ENCODE measurements at regions not wholly inside any gene's neighbourhood (a gene's known extent, or its start where the extent isn't known, plus 50 kb on each side); places are given as distances from the start of the nearest gene placed in this dataset.
A peak's percentile ranks its signal among the peaks of the same experiment; 100 is the strongest.

GRCh38 chr1:60987904-60988303 lies 94.5 kb upstream of the NFIA start:
- no peak overlapping the region for H3K4me3 ChIP-seq (ENCODE audit: low read depth, low read length)
- DNase-seq (ENCODE audit: low read depth) = no peak
- TF ChIP-seq, protein P1, sequence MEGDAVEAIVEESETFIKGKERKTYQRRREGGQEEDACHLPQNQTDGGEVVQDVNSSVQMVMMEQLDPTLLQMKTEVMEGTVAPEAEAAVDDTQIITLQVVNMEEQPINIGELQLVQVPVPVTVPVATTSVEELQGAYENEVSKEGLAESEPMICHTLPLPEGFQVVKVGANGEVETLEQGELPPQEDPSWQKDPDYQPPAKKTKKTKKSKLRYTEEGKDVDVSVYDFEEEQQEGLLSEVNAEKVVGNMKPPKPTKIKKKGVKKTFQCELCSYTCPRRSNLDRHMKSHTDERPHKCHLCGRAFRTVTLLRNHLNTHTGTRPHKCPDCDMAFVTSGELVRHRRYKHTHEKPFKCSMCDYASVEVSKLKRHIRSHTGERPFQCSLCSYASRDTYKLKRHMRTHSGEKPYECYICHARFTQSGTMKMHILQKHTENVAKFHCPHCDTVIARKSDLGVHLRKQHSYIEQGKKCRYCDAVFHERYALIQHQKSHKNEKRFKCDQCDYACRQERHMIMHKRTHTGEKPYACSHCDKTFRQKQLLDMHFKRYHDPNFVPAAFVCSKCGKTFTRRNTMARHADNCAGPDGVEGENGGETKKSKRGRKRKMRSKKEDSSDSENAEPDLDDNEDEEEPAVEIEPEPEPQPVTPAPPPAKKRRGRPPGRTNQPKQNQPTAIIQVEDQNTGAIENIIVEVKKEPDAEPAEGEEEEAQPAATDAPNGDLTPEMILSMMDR (IDR thresholded peaks at IDR 0.05; ENCODE audit: control insufficient read depth, extremely low read depth, insufficient read depth) = no peak

GRCh38 chr1:60984062-60984799 lies 98.1 kb upstream of the NFIA start:
- TF ChIP-seq, protein P1 (IDR thresholded peaks at IDR 0.05; ENCODE audit: control insufficient read depth, extremely low read depth, insufficient read depth) = no peak
- H3K4me3 ChIP-seq (ENCODE audit: low read depth, low read length) = no peak overlapping the region
- DNase-seq (ENCODE audit: low read depth) = no peak

- DNase-seq (ENCODE audit: low read depth) = no peak
- H3K4me3 ChIP-seq (ENCODE audit: low read depth, low read length) = no peak overlapping the region
- TF ChIP-seq, protein P1 (IDR thresholded peaks at IDR 0.05; ENCODE audit: control insufficient read depth, extremely low read depth, insufficient read depth) = no peak
Observed at GRCh38 chr1:60983701-60984061, 98.7 kb upstream of the NFIA start.

DNA sequence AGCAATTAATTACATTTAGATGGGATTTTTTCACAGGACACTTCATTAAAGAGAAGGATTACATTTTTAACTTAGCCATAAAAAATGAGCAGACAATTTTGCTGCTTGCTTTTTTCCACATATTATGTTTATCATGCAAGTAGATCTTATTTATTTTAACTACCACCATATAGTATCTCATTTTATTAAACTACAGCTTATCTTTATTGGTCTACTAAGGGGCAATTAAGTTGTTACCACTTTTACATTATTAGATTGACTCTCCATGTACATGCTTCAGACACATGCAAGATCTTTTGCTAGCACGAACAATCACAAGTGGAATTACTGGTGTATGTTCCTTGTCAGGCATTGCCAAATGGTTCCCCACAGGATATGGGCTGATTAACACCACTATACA lies 99.8 kb upstream of the NFIA start:
- H3K4me3 ChIP-seq (ENCODE audit: low read depth, low read length) = no peak overlapping the region
- no peak for DNase-seq (ENCODE audit: low read depth)
- TF ChIP-seq, protein P1 (IDR thresholded peaks at IDR 0.05; ENCODE audit: control insufficient read depth, extremely low read depth, insufficient read depth) = no peak

- no peak for DNase-seq (ENCODE audit: low read depth)
- TF ChIP-seq, protein P1 (IDR thresholded peaks at IDR 0.05; ENCODE audit: control insufficient read depth, extremely low read depth, insufficient read depth) = no peak
- H3K4me3 ChIP-seq (ENCODE audit: low read depth, low read length) = no peak overlapping the region
Observed at GRCh38 chr1:60981357-60981756, 101.0 kb upstream of the NFIA start.

DNA sequence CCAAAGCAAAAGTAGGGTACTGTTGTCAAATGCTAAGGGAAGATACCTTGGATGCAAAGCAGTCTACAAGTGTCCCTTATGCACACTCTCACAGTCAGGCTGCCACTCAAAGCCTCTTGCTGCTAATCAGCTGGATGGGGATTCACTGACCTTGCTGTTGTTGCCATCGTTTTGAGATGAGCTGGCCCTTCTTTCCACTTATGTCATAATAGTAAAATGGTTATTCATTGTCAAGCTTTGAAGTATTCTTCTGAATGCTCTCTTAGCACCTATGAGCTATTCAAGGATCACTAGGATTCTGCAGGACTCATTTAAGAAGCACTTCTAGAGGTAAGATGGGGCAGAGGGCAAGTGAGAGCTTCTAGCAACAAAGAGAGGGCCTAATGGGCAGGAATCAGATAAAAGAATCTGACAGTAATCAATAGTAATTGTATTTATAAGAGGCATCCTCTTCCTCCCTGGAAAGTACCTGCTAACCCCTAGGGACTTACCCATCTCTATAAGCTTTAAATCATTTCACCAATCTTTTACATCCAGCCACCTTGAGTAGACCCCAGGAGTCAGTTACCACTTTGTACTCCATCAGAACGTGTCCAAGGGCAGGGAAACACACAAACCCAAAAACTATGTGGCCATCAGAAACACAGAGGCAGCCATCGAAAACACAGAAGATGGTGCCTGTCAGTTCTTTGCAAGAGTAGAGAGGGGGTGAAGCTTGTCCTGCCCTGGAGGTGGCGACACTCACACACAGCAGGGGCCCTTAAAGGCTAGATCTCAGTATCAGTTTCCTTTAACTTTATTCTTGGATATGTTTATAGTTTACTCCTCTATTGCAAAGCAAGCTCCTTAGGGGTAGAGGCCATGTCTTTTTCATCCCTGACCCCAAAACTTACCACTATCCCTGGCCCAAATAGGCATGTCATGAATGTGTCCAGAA lies 103.7 kb upstream of the NFIA start:
- DNase-seq (ENCODE audit: low read depth) = no peak
- TF ChIP-seq, protein P1 (IDR thresholded peaks at IDR 0.05; ENCODE audit: control insufficient read depth, extremely low read depth, insufficient read depth) = peak; percentile 86
- H3K4me3 ChIP-seq (ENCODE audit: low read depth, low read length) = no peak overlapping the region
